GM12878 (cell line): ENCODE measurements at regions not wholly inside any gene's neighbourhood (a gene's known extent, or its start where the extent isn't known, plus 50 kb on each side); places are given as distances from the start of the nearest gene placed in this dataset.

ENCODE experiments used
- ATAC-seq: fragments of 200-7000 bp; cut with Tn5 transposase; 3 replicates; pipeline ENCODE4 v1.9.1; 2020; ENCODE audit warnings: mild to moderate bottlenecking, moderate library complexity
- BruUV-seq: library from RNA; stranded (reverse); fragments of 400-500 nt; replicated peaks from 2 replicates; lab custom pipeline; 2021; lab: Mats Ljungman, UMichigan
- CTCF ChIA-PET: fragments of 300-600 bp; sonication (Branson Sonifier 250); formaldehyde crosslinking; extraction: SDS; loops from one replicate; lab custom pipeline; 2021; ENCODE audit warnings: inconsistent platforms; lab: Yijun Ruan, JAX
- POLR2A ChIA-PET: fragments of 350-600 bp; formaldehyde crosslinking; extraction: SDS; loops from one replicate; lab custom pipeline; 2021; ENCODE audit warnings: inconsistent platforms; lab: Charles Lee
- RAD21 ChIA-PET: fragments of 300-600 bp; sonication (Branson Sonifier 250); formaldehyde crosslinking; loops from one replicate; lab custom pipeline; 2023; ENCODE audit warnings: antibody characterized with exemption; ENCODE audit not compliant: unreplicated experiment; lab: Charles Lee
- SMC1A ChIA-PET: fragments of 300-600 bp; sonication (Branson Sonifier 250); formaldehyde crosslinking; loops from one replicate; lab custom pipeline; 2023; ENCODE audit not compliant: unreplicated experiment, uncharacterized antibody; lab: Charles Lee
- DNase-seq: peaks from one replicate; pipeline ENCODE4 v3.0.0-alpha.2; 2011; ENCODE audit warnings: low read depth, low spot score
- FAIRE-seq: peaks from 3 replicates; lab custom pipeline; 2011; peaks lifted over from hg19 to GRCh38; lab: Jason Lieb, UNC
- H2AFZ ChIP-seq: 2 replicates; pipeline ENCODE4 v1.6.0; 2011; ENCODE audit warnings: low read depth, low read length, control low read depth; ENCODE audit not compliant: control insufficient read depth
- H3K27ac ChIP-seq: 2 replicates; pipeline ENCODE4 v1.5.1; 2011; ENCODE audit warnings: control low read depth; ENCODE audit not compliant: control insufficient read depth, insufficient read depth
- H3K27me3 ChIP-seq, 2 experiments: replicated peaks in 1 of 2; 2 replicates each; pipeline versions ENCODE4 v1.6.0 to v1.6.1; 2011; ENCODE audit warnings: low read length in 1 of 2; ENCODE audit not compliant: control insufficient read depth in 2 of 2, insufficient read depth in 2 of 2
- H3K36me3 ChIP-seq, 2 experiments: 2 replicates each; pipeline ENCODE4 v1.5.1; 2011; ENCODE audit warnings: low read length in 1 of 2; ENCODE audit not compliant: control insufficient read depth in 2 of 2, insufficient read depth in 2 of 2
- H3K4me1 ChIP-seq: 2 replicates; pipeline ENCODE4 v1.6.1; 2011; ENCODE audit warnings: mild to moderate bottlenecking, low read length, moderate library complexity, mixed read lengths; ENCODE audit not compliant: control insufficient read depth, insufficient read depth
- H3K4me2 ChIP-seq: 2 replicates; pipeline ENCODE4 v1.6.0; 2011; ENCODE audit warnings: control low read depth; ENCODE audit not compliant: control insufficient read depth, insufficient read depth
- H3K4me3 ChIP-seq: fragments of 200-600 bp; sonication (generic); 2 replicates; pipeline ENCODE4 v1.5.1; 2016
- H3K79me2 ChIP-seq: 2 replicates; pipeline ENCODE4 v1.6.0; 2011; ENCODE audit warnings: low read length; ENCODE audit not compliant: control insufficient read depth, insufficient read depth
- H3K9ac ChIP-seq: 2 replicates; pipeline ENCODE4 v1.8.0; 2011; ENCODE audit warnings: low read length, control low read depth, mixed read lengths; ENCODE audit not compliant: control insufficient read depth, insufficient read depth
- H3K9me3 ChIP-seq: replicated peaks from 3 replicates; pipeline ENCODE4 v1.5.1; 2011; ENCODE audit warnings: mild to moderate bottlenecking, low read length; ENCODE audit not compliant: control insufficient read depth, insufficient read depth
- H4K20me1 ChIP-seq: 2 replicates; pipeline ENCODE4 v1.6.0; 2011; ENCODE audit not compliant: control insufficient read depth, insufficient read depth
- TCF12 ChIP-seq: IDR thresholded peaks from 2 replicates; pipeline ENCODE4 v1.6.1; 2011; ENCODE audit warnings: low read depth, mild to moderate bottlenecking, low read length
- ZZZ3 ChIP-seq: IDR thresholded peaks from 2 replicates; pipeline ENCODE4 v1.6.1; 2011; ENCODE audit warnings: low read depth; ENCODE audit not compliant: control insufficient read depth, insufficient read length
- WGBS: methylation state at CpG from one replicate; pipeline ENCODE4 v1.1.6; 2016; ENCODE audit warnings: low lambda C conversion rate; ENCODE audit not compliant: insufficient replicate concordance, insufficient coverage; ENCODE audit errors: missing lambda C conversion rate; 5-methylcytosine and 5-hydroxymethylcytosine counted together
- in situ Hi-C: fragments of 300-500 bp; cut with MboI; formaldehyde crosslinking; loops from 9 replicates; pipeline ENCODE4 v1.14.3; 2018; ENCODE audit warnings: mixed read lengths
- intact Hi-C: fragments of 100-400 bp; cut with micrococcal nuclease; formaldehyde crosslinking; loops from one replicate; pipeline ENCODE4 v1.14.2; 2022; ENCODE audit not compliant: unreplicated experiment
- TF ChIP-seq, protein P1 (sequence below): IDR thresholded peaks from 2 replicates; pipeline ENCODE4 v1.6.1; 2012; ENCODE audit warnings: mild to moderate bottlenecking, low read depth, low read length

- no peak overlapping the region for H3K27ac ChIP-seq
- no peaks in the 10 kb centered on the region for H3K79me2 ChIP-seq
- H3K4me2 ChIP-seq = no peak overlapping the region
- ATAC-seq (no peak), DNase-seq (no peak), FAIRE-seq (no peak)
- RAD21 ChIA-PET = no interaction called here
- SMC1A ChIA-PET = no interaction called here
- no peaks in the 10 kb centered on the region; the same call in 2 of the 3 replicates for H3K9me3 ChIP-seq
- in situ Hi-C loops (no loop called here), intact Hi-C loops (no loop called here)
- no peaks in the 10 kb centered on the region for H3K4me1 ChIP-seq
- no peak overlapping the region for H2AFZ ChIP-seq
- no peak overlapping the region for H3K9ac ChIP-seq
- no peak overlapping the region for H3K4me3 ChIP-seq
- no peaks in the 10 kb centered on the region for H4K20me1 ChIP-seq
- CTCF ChIA-PET = no interaction called here
- H3K36me3 ChIP-seq = no peaks in the 10 kb centered on the region
- H3K27me3 ChIP-seq = no peaks in the 10 kb centered on the region; a peak in 2 of 4 replicates
- no TSS peak for BruUV-seq
- POLR2A ChIA-PET = no interaction called here
- WGBS = 37% methylated on average over 6 of the region's 7 CpGs
- TF ChIP-seq TCF12 (peak; percentile 49; the same call in 1 of the 2 replicates), ZZZ3 (no peak)
- TF ChIP-seq, protein P1, sequence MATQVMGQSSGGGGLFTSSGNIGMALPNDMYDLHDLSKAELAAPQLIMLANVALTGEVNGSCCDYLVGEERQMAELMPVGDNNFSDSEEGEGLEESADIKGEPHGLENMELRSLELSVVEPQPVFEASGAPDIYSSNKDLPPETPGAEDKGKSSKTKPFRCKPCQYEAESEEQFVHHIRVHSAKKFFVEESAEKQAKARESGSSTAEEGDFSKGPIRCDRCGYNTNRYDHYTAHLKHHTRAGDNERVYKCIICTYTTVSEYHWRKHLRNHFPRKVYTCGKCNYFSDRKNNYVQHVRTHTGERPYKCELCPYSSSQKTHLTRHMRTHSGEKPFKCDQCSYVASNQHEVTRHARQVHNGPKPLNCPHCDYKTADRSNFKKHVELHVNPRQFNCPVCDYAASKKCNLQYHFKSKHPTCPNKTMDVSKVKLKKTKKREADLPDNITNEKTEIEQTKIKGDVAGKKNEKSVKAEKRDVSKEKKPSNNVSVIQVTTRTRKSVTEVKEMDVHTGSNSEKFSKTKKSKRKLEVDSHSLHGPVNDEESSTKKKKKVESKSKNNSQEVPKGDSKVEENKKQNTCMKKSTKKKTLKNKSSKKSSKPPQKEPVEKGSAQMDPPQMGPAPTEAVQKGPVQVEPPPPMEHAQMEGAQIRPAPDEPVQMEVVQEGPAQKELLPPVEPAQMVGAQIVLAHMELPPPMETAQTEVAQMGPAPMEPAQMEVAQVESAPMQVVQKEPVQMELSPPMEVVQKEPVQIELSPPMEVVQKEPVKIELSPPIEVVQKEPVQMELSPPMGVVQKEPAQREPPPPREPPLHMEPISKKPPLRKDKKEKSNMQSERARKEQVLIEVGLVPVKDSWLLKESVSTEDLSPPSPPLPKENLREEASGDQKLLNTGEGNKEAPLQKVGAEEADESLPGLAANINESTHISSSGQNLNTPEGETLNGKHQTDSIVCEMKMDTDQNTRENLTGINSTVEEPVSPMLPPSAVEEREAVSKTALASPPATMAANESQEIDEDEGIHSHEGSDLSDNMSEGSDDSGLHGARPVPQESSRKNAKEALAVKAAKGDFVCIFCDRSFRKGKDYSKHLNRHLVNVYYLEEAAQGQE = no peak
Measured at GRCh38 chr10:3660753-3661152, 124.3 kb downstream of the KLF6 start.
